ENCODE measurements at regions not wholly inside any gene's neighbourhood (a gene's known extent, or its start where the extent isn't known, plus 50 kb on each side); places are given as distances from the start of the nearest gene placed in this dataset.

DNA sequence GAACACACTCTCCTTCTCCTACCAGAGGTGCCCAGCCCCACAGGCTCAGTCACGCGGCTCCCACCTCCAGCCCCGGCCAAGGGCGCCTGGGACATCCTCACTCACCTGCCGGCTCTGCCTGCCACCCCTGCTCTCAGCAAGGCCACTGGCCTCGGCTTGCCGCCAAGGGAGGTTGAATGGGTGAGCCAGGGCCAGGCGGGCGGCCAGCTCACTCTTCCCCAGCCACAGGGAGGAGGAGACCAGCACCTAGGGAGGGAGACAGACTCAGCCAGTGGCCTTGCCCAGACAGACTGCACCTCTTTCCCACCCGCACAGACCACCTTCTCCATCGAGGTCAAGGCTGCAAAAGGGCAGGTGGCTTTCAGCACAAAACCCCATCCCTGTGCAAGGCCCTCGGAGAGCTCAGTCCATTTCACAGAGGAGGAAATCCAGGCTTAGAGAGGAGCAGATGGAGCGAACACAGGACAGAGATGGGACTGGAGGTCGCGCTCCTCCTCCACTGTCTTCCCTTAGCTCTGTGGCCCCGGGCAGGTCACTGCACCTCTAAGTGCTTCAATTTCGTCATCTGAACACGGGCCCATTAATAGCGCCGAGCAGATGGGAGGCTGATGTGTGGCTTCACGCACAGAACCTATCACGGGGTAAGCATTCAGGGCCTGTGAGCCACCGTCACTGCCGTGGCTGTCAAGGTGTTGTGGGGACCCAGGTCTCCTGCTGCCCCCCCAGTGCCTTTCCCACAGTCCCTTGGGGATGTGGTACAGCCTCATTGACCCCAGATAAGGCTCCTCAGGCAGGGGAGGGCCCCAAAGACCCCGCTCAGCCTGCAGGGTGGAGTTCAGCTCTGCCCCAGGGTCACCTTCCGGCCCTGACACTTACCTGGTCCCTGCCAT, 56.1 kb downstream of the RMI2 start:
- POLR2A ChIA-PET, result no interaction called here
- peak; percentile 27 for DNase-seq
- no peak overlapping the region for H3K27ac Mint-ChIP-seq
- peaks cover 2% of the 10 kb centered on the region for H3K27me3 Mint-ChIP-seq
- no peaks in the 10 kb centered on the region for H3K36me3 Mint-ChIP-seq
- no peaks in the 10 kb centered on the region for H3K9me3 Mint-ChIP-seq
- H3K4me3 Mint-ChIP-seq, result no peak overlapping the region
- H3K4me1 Mint-ChIP-seq, result peaks cover 3% of the 10 kb centered on the region
- ATAC-seq (ENCODE audit: low read depth), result no peak

DNA sequence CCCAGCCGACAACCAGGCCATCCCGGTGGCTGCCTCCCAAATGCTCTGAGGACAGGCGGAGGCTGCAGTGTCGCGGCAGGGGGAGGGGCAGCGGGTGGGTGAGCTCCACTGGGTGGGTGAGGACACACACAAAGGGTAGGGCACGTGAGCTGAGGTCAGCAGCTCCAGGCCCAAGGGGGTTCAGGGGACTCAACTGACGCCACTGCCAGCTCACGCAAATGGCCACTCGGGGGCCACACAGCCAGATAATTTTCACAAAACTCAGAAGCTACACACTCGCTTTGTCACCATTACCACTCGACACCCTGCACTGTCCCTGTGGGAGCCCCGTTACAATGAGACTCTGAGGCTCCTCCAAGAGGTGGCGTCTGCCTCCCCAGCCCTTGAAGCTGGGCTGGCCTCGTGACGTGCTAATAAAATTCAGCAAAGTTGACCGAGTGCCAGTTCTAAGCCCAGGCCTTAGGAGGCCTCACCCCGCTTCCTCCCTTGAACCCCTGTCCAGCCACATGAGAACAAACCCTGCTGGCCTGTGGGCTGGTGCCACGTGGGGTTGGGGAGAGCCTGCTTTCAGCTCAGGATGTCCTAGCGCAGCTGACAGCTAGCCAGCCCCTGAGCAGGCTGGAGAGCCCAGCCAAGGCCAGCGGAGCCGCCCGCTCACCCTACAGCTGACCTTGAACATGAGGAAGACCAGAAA, 56.9 kb downstream of the RMI2 start:
- H3K4me1 Mint-ChIP-seq, result peaks cover 3% of the 10 kb centered on the region
- H3K9me3 Mint-ChIP-seq, result no peaks in the 10 kb centered on the region
- POLR2A ChIA-PET, result no interaction called here
- H3K4me3 Mint-ChIP-seq, result no peak overlapping the region
- ATAC-seq (ENCODE audit: low read depth), result no peak
- DNase-seq, result no peak
- H3K36me3 Mint-ChIP-seq, result no peaks in the 10 kb centered on the region
- peaks cover 2% of the 10 kb centered on the region for H3K27me3 Mint-ChIP-seq
- H3K27ac Mint-ChIP-seq, result no peak overlapping the region

DNA sequence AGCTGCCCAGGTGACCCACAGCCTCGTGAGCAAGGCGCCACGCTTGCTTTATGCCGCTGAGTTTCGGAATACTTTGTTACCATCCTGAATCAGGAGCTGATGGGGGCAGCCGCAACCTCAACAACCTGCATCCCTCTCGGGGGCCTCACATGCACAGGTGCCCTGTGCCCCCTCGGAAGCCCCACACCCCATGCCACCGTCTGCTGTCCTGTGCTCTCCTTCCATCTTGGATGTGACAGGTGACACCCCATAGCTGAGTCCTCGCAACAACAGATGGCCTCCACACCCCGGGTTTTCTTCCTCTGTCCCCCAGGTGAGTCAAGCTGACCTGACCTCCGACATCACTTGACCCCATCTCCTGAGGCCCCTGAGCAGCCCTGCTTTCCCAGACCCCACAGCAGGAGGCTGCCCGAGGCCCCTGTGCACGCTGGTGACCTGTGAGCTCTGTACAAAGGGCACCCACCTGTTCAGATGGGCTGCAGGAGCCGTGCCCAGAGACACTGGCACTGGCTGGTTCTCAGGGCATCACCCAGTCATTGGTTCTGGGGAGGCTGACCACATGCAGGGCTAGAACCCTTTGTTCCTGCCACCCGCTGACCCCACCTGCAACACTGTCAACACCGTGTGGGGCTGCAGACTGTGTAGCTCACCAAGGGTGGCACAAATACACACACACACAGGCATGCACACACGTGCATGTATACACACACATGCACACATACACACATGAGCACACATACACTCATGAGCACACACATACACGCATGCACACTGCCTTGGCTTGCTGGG, 57.7 kb downstream of the RMI2 start:
- Mint-ChIP-seq H3K27ac (peak overlapping the region; percentile 34), H3K36me3 (no peaks in the 10 kb centered on the region), H3K27me3 (no peaks in the 10 kb centered on the region), H3K9me3 (no peaks in the 10 kb centered on the region), H3K4me3 (no peak overlapping the region), H3K4me1 (peaks cover 4% of the 10 kb centered on the region)
- ATAC-seq (ENCODE audit: low read depth) (no peak), DNase-seq (no peak)
- POLR2A ChIA-PET, result no interaction called here

DNA sequence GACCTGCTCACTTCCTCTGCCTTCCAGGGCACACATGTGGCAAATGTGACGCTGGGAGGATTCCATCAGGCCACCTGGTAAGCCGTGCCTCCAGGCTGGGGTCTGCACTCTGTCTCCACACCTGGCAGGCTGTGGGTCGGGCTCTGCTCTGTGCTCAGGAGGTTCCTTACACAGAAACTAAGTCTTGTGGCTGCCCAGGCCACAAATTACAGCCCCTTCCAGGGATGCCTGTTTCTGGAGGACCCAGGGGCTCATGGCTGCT, 58.2 kb downstream of the RMI2 start:
- Mint-ChIP-seq H3K4me3 (no peak overlapping the region), H3K27me3 (no peaks in the 10 kb centered on the region), H3K27ac (no peak overlapping the region), H3K4me1 (peaks cover 4% of the 10 kb centered on the region), H3K36me3 (no peaks in the 10 kb centered on the region), H3K9me3 (no peaks in the 10 kb centered on the region)
- no peak for DNase-seq
- ATAC-seq (ENCODE audit: low read depth), result no peak
- POLR2A ChIA-PET, result no interaction called here

DNA sequence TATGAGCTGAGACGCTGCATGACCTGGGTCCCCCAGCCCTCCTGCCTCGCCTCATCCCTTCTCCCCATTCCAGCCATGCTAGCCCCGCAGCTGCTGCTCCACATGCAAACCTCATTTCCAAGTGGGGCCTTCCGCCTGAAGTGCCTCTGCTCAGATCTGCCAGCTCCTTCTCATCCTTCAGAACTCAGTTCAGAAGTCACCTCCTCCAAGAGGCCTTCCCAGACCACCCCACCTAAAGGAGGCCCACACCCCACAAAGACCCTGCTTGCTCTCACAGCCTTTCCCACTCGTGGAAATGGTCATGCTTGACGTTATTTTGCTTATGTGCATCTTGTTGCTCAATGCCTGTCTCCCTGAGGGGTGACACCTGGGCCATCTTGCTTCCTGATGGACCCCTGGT, 58.7 kb downstream of the RMI2 start:
- Mint-ChIP-seq H3K9me3 (no peaks in the 10 kb centered on the region), H3K4me3 (no peak overlapping the region), H3K36me3 (no peaks in the 10 kb centered on the region), H3K4me1 (peaks cover 4% of the 10 kb centered on the region), H3K27ac (peak overlapping the region; percentile 49), H3K27me3 (no peaks in the 10 kb centered on the region)
- POLR2A ChIA-PET, result interaction anchor here (0.5 kb wide), 1 partner anchor 23 kb away, joined by 4 read pairs; no protein-coding TSS in a partner anchor
- no peak for DNase-seq
- ATAC-seq (ENCODE audit: low read depth), result no peak

DNA sequence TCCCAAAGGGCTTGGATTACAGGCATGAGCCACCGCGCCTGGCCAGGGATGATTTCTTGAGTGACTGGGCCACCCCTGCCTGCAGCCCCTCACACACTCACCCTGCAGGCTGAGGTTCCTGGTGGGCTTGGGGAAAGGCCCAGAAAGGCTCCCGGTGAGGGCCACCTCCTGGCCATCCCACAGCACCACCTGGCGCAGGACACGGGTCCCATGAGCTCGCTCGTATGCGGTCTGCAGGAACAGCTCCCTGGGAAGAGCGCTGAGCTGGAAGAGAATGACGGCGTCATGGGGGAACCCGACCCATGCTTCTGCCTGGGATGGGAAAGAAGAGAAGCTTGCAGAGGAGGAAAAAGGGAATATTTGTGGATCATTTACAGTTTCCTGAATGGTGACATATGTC, 59.3 kb downstream of the RMI2 start:
- no peaks in the 10 kb centered on the region for H3K36me3 Mint-ChIP-seq
- H3K9me3 Mint-ChIP-seq, result no peaks in the 10 kb centered on the region
- ATAC-seq (ENCODE audit: low read depth) (no peak), DNase-seq (no peak)
- H3K27me3 Mint-ChIP-seq, result no peaks in the 10 kb centered on the region
- POLR2A ChIA-PET, result no interaction called here
- no peak overlapping the region for H3K4me3 Mint-ChIP-seq
- no peak overlapping the region for H3K27ac Mint-ChIP-seq
- H3K4me1 Mint-ChIP-seq, result peaks cover 4% of the 10 kb centered on the region

DNA sequence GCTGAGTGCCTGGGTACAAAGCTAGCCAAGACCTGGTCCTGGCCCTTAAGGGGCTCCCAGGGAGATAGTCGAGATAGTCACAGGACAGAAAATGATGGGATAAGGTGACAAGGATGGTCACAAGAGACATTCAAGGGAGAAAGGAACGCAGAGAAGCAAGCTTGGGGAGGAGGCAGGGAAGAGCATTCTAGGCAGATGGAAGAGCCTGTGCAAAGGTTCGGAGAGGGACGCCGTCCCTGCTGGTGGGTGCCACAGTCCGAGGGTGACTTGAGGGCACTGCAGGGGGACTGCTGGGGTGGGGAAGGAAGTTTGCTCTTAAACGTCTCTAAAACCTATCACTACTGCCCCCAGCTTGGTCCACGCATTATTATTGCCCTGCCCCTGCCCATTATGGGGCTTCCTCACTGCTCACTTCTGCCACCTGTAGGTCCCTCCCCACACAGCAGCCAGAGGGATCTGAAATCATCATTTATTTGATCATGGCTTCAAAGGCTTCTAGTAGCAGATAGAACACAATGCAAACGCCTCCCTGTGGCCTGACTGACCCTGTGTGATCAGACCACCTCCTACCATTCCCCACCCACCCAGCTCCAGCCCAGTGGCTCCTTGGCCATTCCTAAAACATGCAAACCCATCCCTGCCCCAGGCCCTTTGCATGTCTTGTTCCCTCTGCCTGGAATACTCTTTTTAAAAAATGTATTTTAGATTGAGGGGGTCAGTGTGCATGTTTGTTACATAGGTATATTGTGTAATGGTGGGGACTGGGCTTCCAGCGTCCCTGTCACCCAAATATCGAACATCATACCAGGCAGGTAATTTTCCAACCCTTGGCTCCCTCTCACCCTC, 60.3 kb downstream of the RMI2 start:
- DNase-seq (peak; percentile 70), ATAC-seq (ENCODE audit: low read depth) (peak; percentile 53)
- Mint-ChIP-seq H3K27me3 (no peaks in the 10 kb centered on the region), H3K4me3 (no peak overlapping the region), H3K4me1 (peaks cover 4% of the 10 kb centered on the region), H3K9me3 (no peaks in the 10 kb centered on the region), H3K27ac (no peak overlapping the region), H3K36me3 (no peaks in the 10 kb centered on the region)
- POLR2A ChIA-PET, result no interaction called here

DNA sequence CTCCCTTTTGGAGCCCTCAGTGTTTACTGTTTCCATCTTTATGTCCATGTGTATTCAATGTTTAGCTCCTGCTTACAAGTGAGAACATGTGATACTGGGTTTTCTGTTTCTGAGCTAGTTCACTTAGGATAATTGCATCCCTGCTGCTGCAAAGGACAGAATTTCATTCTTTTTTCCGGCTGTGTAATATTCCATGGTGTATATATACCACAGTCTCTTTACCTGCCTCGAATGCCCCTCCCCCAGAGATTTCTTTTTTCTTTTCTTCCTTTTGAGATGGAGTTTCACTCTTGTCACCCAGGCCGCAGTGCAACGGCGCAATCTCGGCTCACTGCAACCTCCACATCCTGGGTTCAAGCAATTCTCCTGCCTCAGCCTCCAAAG, 60.9 kb downstream of the RMI2 start:
- H3K4me3 Mint-ChIP-seq, result no peak overlapping the region
- H3K27me3 Mint-ChIP-seq, result no peaks in the 10 kb centered on the region
- no peaks in the 10 kb centered on the region for H3K9me3 Mint-ChIP-seq
- H3K27ac Mint-ChIP-seq, result no peak overlapping the region
- DNase-seq (no peak), ATAC-seq (ENCODE audit: low read depth) (no peak)
- H3K36me3 Mint-ChIP-seq, result no peaks in the 10 kb centered on the region
- POLR2A ChIA-PET, result no interaction called here
- peaks cover 4% of the 10 kb centered on the region for H3K4me1 Mint-ChIP-seq

DNA sequence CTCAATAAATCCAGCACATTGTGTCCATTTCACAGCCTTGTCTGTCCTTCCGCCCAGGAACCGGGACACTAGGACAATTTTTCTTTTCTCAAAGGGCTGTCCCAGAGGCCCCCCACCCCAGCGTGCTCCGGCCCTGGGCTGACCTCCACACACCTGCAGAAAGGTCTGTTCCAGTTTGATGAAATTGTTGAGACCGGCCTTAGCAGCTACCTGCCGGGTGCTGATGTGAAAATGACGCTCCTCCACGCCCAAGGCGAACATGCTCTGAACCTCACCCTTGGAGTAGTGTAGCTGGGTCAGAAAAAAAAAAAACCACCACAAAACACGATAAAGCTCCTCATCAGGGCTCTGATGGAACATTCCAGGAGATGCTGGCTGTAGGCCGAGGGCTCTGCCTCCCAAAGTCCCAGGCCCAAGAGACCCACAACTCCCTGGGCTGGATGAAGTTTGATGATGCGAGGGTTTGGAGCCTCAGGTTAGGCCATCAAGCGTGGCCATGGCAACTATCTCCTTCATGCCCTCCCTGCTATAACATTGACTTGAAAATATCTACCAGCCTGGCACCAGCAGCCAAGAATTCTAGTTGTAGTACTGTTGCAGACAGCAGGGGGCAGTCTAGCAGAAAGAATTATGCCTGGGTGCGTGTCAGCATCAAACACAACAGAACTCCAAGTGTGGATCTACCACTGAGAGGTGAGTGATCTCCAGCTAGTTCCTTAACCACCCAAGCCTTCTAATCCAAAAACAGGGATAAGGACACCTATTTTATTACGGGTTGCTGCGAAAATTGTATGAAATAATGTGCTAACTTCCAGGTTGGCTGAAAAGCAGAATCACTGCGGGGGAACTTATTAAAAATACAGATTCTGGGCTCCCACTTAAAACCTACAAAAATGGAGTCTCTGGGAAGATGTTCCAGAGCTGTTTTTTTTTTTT, 62.1 kb downstream of the RMI2 start:
- Mint-ChIP-seq H3K4me1 (peaks cover 4% of the 10 kb centered on the region), H3K27me3 (no peaks in the 10 kb centered on the region), H3K4me3 (no peak overlapping the region), H3K27ac (no peak overlapping the region), H3K9me3 (no peaks in the 10 kb centered on the region), H3K36me3 (no peaks in the 10 kb centered on the region)
- peak; percentile 52 for ATAC-seq (ENCODE audit: low read depth)
- POLR2A ChIA-PET, result interaction anchor here (0.8 kb wide), 1 partner anchor 199 kb away, joined by 6 read pairs; no protein-coding TSS in a partner anchor
- peak; percentile 54 for DNase-seq

DNA sequence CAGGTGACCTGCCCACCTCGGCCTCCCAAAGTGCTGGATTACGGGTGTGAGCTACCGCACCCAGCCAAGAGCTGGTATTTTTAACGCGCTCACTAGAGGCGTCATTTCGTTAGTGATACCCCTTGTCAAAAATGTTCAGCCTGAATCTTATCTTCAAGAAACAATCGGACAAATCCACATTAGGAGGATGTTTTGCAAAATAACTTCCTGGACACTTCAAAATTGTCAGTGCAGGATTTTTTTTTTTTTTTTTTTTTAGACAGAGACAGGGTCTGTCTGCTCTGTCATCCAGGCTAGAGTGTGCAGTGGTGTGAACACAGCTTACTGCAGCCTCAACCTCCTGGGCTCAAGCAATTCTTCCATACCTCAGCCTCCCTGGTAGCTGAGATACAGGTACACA, 63.0 kb downstream of the RMI2 start:
- Mint-ChIP-seq H3K27me3 (no peaks in the 10 kb centered on the region), H3K4me1 (peaks cover 4% of the 10 kb centered on the region), H3K27ac (no peak overlapping the region), H3K36me3 (no peaks in the 10 kb centered on the region), H3K9me3 (no peaks in the 10 kb centered on the region), H3K4me3 (no peak overlapping the region)
- POLR2A ChIA-PET, result interaction anchor here (0.6 to 0.7 kb wide), 2 partner anchors 124 to 149 kb away, joined by 3 to 4 read pairs; no protein-coding TSS in a partner anchor
- no peak for DNase-seq
- ATAC-seq (ENCODE audit: low read depth), result no peak

DNA sequence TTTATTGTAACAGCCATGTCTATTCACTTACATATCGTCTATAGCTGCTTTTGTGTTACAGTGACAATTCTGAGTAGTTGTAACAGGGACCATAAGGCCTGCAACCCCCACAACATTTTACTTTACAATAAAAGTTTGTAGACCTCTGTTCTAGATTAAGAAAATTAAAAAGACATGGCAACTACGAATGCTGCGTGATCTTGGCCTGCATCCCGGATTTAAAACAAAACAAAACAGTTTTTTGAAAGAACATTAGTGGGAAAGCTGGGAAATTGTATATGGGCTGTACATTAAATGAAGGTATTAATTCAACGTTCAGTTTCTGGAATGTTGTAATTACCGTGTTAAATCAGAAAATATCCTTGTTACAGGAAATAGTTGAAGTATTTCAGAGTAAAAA, 64.1 kb downstream of the RMI2 start:
- DNase-seq, result no peak
- POLR2A ChIA-PET, result interaction anchor here (0.5 kb wide), 1 partner anchor 42 kb away, joined by 4 read pairs; no protein-coding TSS in a partner anchor
- no peak overlapping the region for H3K27ac Mint-ChIP-seq

DNA sequence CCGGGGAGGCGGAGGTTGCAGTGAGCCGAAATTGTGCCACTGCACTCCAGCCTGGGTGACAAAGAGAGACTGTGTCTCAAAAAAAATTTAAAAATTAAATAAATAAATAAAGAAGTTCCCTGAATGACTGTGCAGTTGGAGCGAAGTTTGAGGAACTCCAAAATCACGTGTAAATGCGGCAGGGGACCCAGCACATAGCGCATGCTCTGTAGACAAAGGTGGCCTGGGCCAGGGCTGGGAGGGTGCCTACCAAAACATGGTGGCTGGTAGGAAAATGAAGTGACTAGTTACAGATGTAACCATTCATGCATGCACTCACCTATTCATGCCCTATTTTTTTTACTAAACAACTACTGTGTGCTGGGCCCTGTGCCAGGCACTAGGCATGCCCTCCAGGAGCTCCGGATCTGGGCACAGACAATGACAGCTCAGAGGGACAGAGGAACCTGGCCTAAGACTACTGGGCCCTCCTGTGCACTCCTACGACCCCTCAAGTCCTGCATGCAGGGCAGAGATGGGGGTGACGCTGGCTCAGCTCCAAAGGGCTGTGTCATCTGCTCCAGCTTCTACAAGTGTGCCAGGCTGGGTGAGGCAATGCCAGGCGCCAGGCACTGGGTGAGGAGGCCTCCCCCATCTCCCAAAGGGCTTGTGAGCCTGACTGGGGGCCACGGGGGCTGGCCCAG, 65.3 kb downstream of the RMI2 start:
- no peaks in the 10 kb centered on the region for H3K27me3 Mint-ChIP-seq
- POLR2A ChIA-PET, result no interaction called here
- DNase-seq (no peak), ATAC-seq (ENCODE audit: low read depth) (no peak)
- H3K4me1 Mint-ChIP-seq, result peaks cover 4% of the 10 kb centered on the region
- H3K4me3 Mint-ChIP-seq, result no peak overlapping the region
- H3K27ac Mint-ChIP-seq, result no peak overlapping the region
- no peaks in the 10 kb centered on the region for H3K9me3 Mint-ChIP-seq
- no peaks in the 10 kb centered on the region for H3K36me3 Mint-ChIP-seq

More for the DNA sequence above, 64.1 kb downstream of the RMI2 start:
- Mint-ChIP-seq H3K27me3 (no peaks in the 10 kb centered on the region), H3K36me3 (no peaks in the 10 kb centered on the region), H3K4me1 (peaks cover 4% of the 10 kb centered on the region), H3K4me3 (no peak overlapping the region), H3K9me3 (no peaks in the 10 kb centered on the region)
- ATAC-seq (ENCODE audit: low read depth), result no peak

Data from activated naive CD8-positive, alpha-beta T cell treated with anti-CD3 and anti-CD28 coated beads, Interleukin-2, amount 10 ng/mL, durations not matched to agents 7 days and 5 days (primary cell).